SU-DHL-6 (cell line): ENCODE measurements at regions not wholly inside any gene's neighbourhood (a gene's known extent, or its start where the extent isn't known, plus 50 kb on each side); places are given as distances from the start of the nearest gene placed in this dataset.
"Not testable (repeated sequence)": the region's sequence is repeated elsewhere in the genome, so short reads cannot be mapped to it uniquely, and the experiment has no call there.

ENCODE experiments used
- H2AFZ ChIP-seq: fragments of 200-600 bp; sonication (generic); 2 replicates; pipeline ENCODE4 v1.6.1; 2014; ENCODE audit warnings: low read depth, mild to moderate bottlenecking, moderate library complexity, mixed read lengths, antibody characterized with exemption, low read length; ENCODE audit not compliant: severe bottlenecking
- H3F3A ChIP-seq: fragments of 200-600 bp; shearing (Covaris generic); 2 replicates; pipeline ENCODE4 v1.6.0; 2016; ENCODE audit warnings: antibody characterized with exemption, mild to moderate bottlenecking; ENCODE audit not compliant: insufficient read depth
- H3K27ac ChIP-seq: fragments of 200-600 bp; sonication (generic); 2 replicates; pipeline ENCODE4 v1.5.1; 2016; ENCODE audit warnings: low read depth, mild to moderate bottlenecking, low read length, moderate library complexity, mixed read lengths
- H3K27me3 ChIP-seq: fragments of 200-600 bp; sonication (generic), shearing (Covaris generic); 2 replicates; pipeline ENCODE4 v1.6.0; 2014; ENCODE audit warnings: mild to moderate bottlenecking, low read length
- H3K36me3 ChIP-seq: fragments of 200-600 bp; sonication (generic); 2 replicates; pipeline ENCODE4 v1.6.1; 2014; ENCODE audit warnings: mild to moderate bottlenecking, low read length, mixed read lengths
- H3K4me2 ChIP-seq: fragments of 300-600, 200-600 bp; shearing (Covaris generic), sonication (generic); 2 replicates; pipeline ENCODE4 v1.6.0; 2014; ENCODE audit warnings: low read length, low read depth, mild to moderate bottlenecking; ENCODE audit not compliant: poor library complexity, severe bottlenecking
- H3K4me3 ChIP-seq: fragments of 200-600 bp; sonication (generic); 2 replicates; pipeline ENCODE4 v1.5.1; 2014; ENCODE audit warnings: antibody characterized with exemption, low read length, mild to moderate bottlenecking, mixed read lengths; ENCODE audit not compliant: insufficient read depth, poor library complexity, severe bottlenecking
- H3K79me2 ChIP-seq: fragments of 200-600 bp; sonication (generic); 2 replicates; pipeline ENCODE4 v1.6.1; 2014; ENCODE audit warnings: mild to moderate bottlenecking, low read length, moderate library complexity; ENCODE audit not compliant: insufficient read depth
- H3K9ac ChIP-seq: fragments of 200-600 bp; sonication (generic); 2 replicates; pipeline ENCODE4 v1.7.0; 2014; ENCODE audit warnings: mild to moderate bottlenecking, low read length
- H3K9me2 ChIP-seq: fragments of 200-600 bp; sonication (generic); replicated peaks from 2 replicates; pipeline ENCODE4 v1.6.1; 2014; ENCODE audit warnings: low read length; ENCODE audit not compliant: insufficient read depth
- H3K9me3 ChIP-seq: fragments of 200-600 bp; sonication (generic); 2 replicates; pipeline ENCODE4 v1.6.1; 2014; ENCODE audit warnings: low read length, mixed read lengths; ENCODE audit not compliant: insufficient read depth
- H4K20me1 ChIP-seq: fragments of 200-600 bp; sonication (generic); 2 replicates; pipeline ENCODE4 v1.6.1; 2014; ENCODE audit warnings: low read depth, mild to moderate bottlenecking, antibody characterized with exemption, low read length, moderate library complexity, mixed read lengths
- CTCF ChIP-seq: fragments of 200-600 bp; sonication (generic); IDR thresholded peaks from one replicate; pipeline ENCODE4 v1.5.1; 2017; ENCODE audit warnings: antibody characterized with exemption, mild to moderate bottlenecking, low read length, moderate library complexity; ENCODE audit not compliant: insufficient read depth, poor library complexity, severe bottlenecking
- EZH2phosphoT487 ChIP-seq: fragments of 200-600 bp; sonication (generic), shearing (Covaris generic); conservative IDR thresholded peaks from 2 replicates; pipeline ENCODE4 v1.6.1; 2018; ENCODE audit warnings: mild to moderate bottlenecking, antibody characterized with exemption, low read length, moderate library complexity, mixed read lengths

- TF ChIP-seq CTCF: no peak
- TF ChIP-seq EZH2phosphoT487: no peak
- no peaks in the 10 kb centered on the region for H3F3A ChIP-seq
- H3K9me3 ChIP-seq: no peaks in the 10 kb centered on the region
- H3K4me2 ChIP-seq: no peak overlapping the region
- H3K79me2 ChIP-seq: no peaks in the 10 kb centered on the region
- no peaks in the 10 kb centered on the region for H3K36me3 ChIP-seq
- no peaks in the 10 kb centered on the region for H4K20me1 ChIP-seq
- H3K9ac ChIP-seq: no peak overlapping the region
- H3K27me3 ChIP-seq: no peaks in the 10 kb centered on the region; the same call in 1 of the 2 replicates
- H2AFZ ChIP-seq: no peak overlapping the region
- no peak overlapping the region for H3K27ac ChIP-seq
- no peak overlapping the region for H3K4me3 ChIP-seq
- H3K9me2 ChIP-seq: no peaks in the 10 kb centered on the region
Measured at GRCh38 chr4:13698296-13698695, 70.8 kb upstream of the BOD1L1 start.

GRCh38 chr4:13700021-13700857, 72.7 kb upstream of the BOD1L1 start:
- Histone ChIP-seq H3K27me3 (no peaks in the 10 kb centered on the region; the same call in 1 of the 2 replicates), H3K36me3 (no peaks in the 10 kb centered on the region), H3K4me2 (no peak overlapping the region), H4K20me1 (no peaks in the 10 kb centered on the region), H3F3A (no peaks in the 10 kb centered on the region), H3K79me2 (no peaks in the 10 kb centered on the region), H3K4me3 (no peak overlapping the region), H3K27ac (no peak overlapping the region), H3K9me2 (no peaks in the 10 kb centered on the region), H3K9ac (no peak overlapping the region), H3K9me3 (no peaks in the 10 kb centered on the region), H2AFZ (no peak overlapping the region)
- TF ChIP-seq CTCF (no peak), EZH2phosphoT487 (no peak)

- not testable (repeated sequence) for H2AFZ ChIP-seq, H3K9me2 ChIP-seq, H3K27me3 ChIP-seq, H3K4me2 ChIP-seq, H4K20me1 ChIP-seq, H3F3A ChIP-seq, H3K27ac ChIP-seq, H3K9me3 ChIP-seq, H3K36me3 ChIP-seq, H3K4me3 ChIP-seq, H3K79me2 ChIP-seq, H3K9ac ChIP-seq
Measured at GRCh38 chr4:13700858-13701140, 73.3 kb upstream of the BOD1L1 start.

GRCh38 chr4:13701937-13702446, 74.5 kb upstream of the BOD1L1 start:
- no peaks in the 10 kb centered on the region for H3K36me3 ChIP-seq
- TF ChIP-seq EZH2phosphoT487: no peak
- no peak for TF ChIP-seq CTCF
- H3K4me3 ChIP-seq: no peak overlapping the region
- H3K9ac ChIP-seq: no peak overlapping the region
- no peaks in the 10 kb centered on the region; the same call in 1 of the 2 replicates for H3K27me3 ChIP-seq
- H3F3A ChIP-seq: no peaks in the 10 kb centered on the region
- no peak overlapping the region for H3K27ac ChIP-seq
- H3K4me2 ChIP-seq: no peak overlapping the region
- no peaks in the 10 kb centered on the region for H3K9me3 ChIP-seq
- H2AFZ ChIP-seq: no peak overlapping the region
- no peaks in the 10 kb centered on the region for H4K20me1 ChIP-seq
- no peaks in the 10 kb centered on the region for H3K79me2 ChIP-seq
- H3K9me2 ChIP-seq: no peaks in the 10 kb centered on the region
